HEK293 (cell line): ENCODE measurements at regions not wholly inside any gene's neighbourhood (a gene's known extent, or its start where the extent isn't known, plus 50 kb on each side); places are given as distances from the start of the nearest gene placed in this dataset.

Source experiments
- ATF2 ChIP-seq: fragments of 450-650 bp; formaldehyde crosslinking; IDR thresholded peaks from 2 replicates; pipeline ENCODE4 v1.5.1; 2016; ENCODE audit warnings: missing biosample characterization, missing genetic modification characterization, low read depth
- CTCF ChIP-seq: fragments of 450-650 bp; formaldehyde crosslinking; IDR thresholded peaks from 2 replicates; pipeline ENCODE4 v1.5.1; 2016; ENCODE audit warnings: missing biosample characterization, missing genetic modification characterization
- ELK4 ChIP-seq: IDR thresholded peaks from 2 replicates; pipeline ENCODE4 v1.6.1; 2011; ENCODE audit warnings: mild to moderate bottlenecking, low read depth, low read length, borderline replicate concordance
- KLF16 ChIP-seq: fragments of 450-650 bp; formaldehyde crosslinking; IDR thresholded peaks from 2 replicates; pipeline ENCODE4 v1.5.1; 2017; ENCODE audit warnings: missing biosample characterization, missing genetic modification characterization
- PRDM10 ChIP-seq: fragments of 450-650 bp; formaldehyde crosslinking; IDR thresholded peaks from 2 replicates; pipeline ENCODE4 v1.5.1; 2016; ENCODE audit warnings: missing biosample characterization, missing genetic modification characterization
- REST ChIP-seq: fragments of 450-650 bp; formaldehyde crosslinking; IDR thresholded peaks from 2 replicates; pipeline ENCODE4 v1.5.1; 2016; ENCODE audit warnings: missing biosample characterization, missing genetic modification characterization
- ZBTB10 ChIP-seq: fragments of 450-650 bp; formaldehyde crosslinking; IDR thresholded peaks from 2 replicates; pipeline ENCODE4 v1.5.1; 2016; ENCODE audit warnings: missing biosample characterization, missing genetic modification characterization
- ZBTB8A ChIP-seq: fragments of 450-650 bp; formaldehyde crosslinking; IDR thresholded peaks from 2 replicates; pipeline ENCODE4 v1.5.1; 2016; ENCODE audit warnings: missing biosample characterization, missing genetic modification characterization
- ZFP3 ChIP-seq: fragments of 450-650 bp; formaldehyde crosslinking; IDR thresholded peaks from 2 replicates; pipeline ENCODE4 v1.5.1; 2016; ENCODE audit warnings: low read depth, missing biosample characterization, missing genetic modification characterization
- ZNF324 ChIP-seq: fragments of 450-650 bp; formaldehyde crosslinking; IDR thresholded peaks from 2 replicates; pipeline ENCODE4 v1.5.1; 2016; ENCODE audit warnings: missing biosample characterization, missing genetic modification characterization
- ZNF548 ChIP-seq: fragments of 450-650 bp; formaldehyde crosslinking; IDR thresholded peaks from 2 replicates; pipeline ENCODE4 v1.5.1; 2016; ENCODE audit warnings: missing biosample characterization, missing genetic modification characterization
- TF ChIP-seq, protein P1 (sequence below): fragments of 450-650 bp; formaldehyde crosslinking; IDR thresholded peaks from 2 replicates; pipeline ENCODE4 v1.5.1; 2016; ENCODE audit warnings: missing biosample characterization, missing genetic modification characterization

- TF ChIP-seq CTCF (tag by site-specific recombination) (no peak), ZNF548 (no peak), KLF16 (tag by site-specific recombination) (no peak), ZBTB8A (tag by site-specific recombination) (no peak), ZFP3 (tag by site-specific recombination) (no peak), ZNF324 (tag by site-specific recombination) (no peak), ZBTB10 (no peak), ELK4 (no peak), PRDM10 (peak; percentile 60), ATF2 (no peak), REST (no peak)
- TF ChIP-seq, protein P1, sequence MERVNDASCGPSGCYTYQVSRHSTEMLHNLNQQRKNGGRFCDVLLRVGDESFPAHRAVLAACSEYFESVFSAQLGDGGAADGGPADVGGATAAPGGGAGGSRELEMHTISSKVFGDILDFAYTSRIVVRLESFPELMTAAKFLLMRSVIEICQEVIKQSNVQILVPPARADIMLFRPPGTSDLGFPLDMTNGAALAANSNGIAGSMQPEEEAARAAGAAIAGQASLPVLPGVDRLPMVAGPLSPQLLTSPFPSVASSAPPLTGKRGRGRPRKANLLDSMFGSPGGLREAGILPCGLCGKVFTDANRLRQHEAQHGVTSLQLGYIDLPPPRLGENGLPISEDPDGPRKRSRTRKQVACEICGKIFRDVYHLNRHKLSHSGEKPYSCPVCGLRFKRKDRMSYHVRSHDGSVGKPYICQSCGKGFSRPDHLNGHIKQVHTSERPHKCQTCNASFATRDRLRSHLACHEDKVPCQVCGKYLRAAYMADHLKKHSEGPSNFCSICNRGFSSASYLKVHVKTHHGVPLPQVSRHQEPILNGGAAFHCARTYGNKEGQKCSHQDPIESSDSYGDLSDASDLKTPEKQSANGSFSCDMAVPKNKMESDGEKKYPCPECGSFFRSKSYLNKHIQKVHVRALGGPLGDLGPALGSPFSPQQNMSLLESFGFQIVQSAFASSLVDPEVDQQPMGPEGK, result no peak
Measured at GRCh38 chr12:124653169-124653931, 85.9 kb upstream of the NCOR2 start.
